M059J (cell line): ENCODE measurements at regions not wholly inside any gene's neighbourhood (a gene's known extent, or its start where the extent isn't known, plus 50 kb on each side); places are given as distances from the start of the nearest gene placed in this dataset.

ENCODE experiments used
- DNase-seq: peaks from one replicate; pipeline ENCODE4 v3.0.0-alpha.2; 2012; ENCODE audit warnings: low read depth

- DNase-seq, result no peak
Observed at GRCh38 chr11:112400476-112401014, 139.9 kb upstream of the PLET1 start.

DNA sequence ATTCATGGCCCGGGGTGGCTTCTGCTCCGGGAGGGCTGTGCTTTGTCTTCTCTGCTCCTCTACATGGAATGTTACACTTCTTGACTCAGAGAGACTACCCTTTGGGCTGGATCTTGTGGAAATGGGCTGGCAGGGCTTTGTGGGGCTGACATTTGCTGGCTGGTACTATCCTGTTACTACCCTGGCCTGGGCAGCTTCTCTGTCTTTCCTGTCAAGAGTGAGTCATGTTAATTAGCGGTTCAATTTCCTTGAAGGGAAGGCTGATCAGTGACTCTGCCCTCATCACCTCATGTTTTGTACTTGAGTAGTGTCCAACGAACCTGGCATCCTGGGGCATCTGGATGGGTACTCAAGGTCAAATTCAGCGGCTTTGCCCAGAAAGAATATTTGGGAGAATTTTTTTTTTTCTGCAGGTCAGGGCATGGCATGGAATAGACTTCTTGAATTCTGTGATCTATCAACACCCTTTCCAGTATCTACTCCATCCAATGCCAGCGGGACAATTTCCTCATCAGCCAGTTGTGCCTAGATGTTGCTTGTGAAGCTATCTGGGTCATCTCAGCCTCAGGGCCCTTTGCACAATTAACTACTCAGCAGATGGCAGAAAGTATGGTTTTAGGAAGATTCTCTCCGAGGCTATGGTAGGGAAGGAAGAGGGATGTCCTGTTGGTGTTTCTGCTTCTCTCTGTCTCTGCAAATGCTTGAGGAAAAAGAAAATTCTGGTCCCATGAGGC is 140.5 kb upstream of the PLET1 start:
- DNase-seq, result peak; percentile 52

GRCh38 chr11:112403432-112403831 is 142.8 kb upstream of the PLET1 start:
- no peak for DNase-seq

DNA sequence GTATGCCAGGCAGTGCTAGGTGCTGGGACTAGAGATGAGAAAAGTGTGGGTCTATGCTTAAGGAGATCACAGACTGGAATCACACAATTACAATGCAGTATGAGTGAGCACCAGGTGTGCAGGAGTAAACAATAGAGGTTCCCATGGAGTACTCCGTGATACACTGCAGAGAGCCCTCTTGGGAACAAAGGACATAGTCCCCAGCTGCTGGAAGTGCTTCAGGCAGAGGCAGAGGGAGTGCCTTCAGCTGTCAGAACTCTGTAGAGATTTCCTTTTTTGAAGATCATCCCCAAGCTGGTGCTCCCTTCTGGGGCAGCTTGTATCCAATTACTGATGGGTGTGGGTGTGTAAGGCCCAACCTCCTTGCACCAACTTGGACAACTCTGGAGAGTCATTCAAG is 143.5 kb upstream of the PLET1 start:
- DNase-seq, result no peak

DNA sequence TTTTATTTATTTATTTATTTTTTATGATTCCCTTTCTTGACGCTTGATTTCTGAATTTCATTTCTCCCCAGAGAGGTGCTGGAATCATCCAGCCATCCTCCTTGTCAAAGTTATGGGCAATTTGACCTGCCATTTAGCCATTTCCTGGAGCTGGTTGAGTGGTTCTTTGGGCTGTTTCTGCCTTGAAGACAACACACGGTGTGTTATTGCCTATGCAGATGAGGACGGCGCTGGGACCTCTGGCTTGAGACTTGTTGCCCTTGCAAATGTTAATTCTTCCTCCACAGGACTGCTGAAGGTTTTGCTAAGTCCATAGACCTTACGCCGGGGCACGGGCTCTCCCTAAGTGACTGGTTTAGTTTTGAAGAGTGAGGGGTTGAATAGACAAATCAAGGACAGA is 147.9 kb upstream of the PLET1 start:
- DNase-seq, result no peak

- no peak for DNase-seq
Observed at GRCh38 chr11:112410325-112410724, 149.7 kb upstream of the PLET1 start.

GRCh38 chr11:112412383-112412782 is 151.7 kb upstream of the PLET1 start:
- DNase-seq, result no peak

DNA sequence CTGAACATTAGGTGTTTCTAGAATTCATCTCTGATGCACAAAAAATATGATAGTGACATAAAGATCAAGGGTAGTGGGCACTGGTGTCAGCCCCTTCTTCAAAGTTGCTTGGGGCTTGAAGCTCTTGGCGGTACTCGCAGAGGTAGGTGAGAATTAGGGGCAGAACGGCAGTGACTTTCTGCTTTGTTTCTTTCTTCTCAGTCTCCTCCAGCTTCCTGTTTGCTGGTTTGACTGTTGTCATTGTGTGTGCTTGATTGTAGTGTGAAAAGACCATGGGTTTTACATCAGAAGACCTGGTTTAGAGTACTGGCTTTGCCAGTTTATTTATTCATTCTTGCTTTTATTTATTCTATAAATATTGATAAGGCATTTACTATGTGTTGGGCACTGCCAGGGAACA is 156.7 kb upstream of the PLET1 start:
- DNase-seq, result no peak

DNA sequence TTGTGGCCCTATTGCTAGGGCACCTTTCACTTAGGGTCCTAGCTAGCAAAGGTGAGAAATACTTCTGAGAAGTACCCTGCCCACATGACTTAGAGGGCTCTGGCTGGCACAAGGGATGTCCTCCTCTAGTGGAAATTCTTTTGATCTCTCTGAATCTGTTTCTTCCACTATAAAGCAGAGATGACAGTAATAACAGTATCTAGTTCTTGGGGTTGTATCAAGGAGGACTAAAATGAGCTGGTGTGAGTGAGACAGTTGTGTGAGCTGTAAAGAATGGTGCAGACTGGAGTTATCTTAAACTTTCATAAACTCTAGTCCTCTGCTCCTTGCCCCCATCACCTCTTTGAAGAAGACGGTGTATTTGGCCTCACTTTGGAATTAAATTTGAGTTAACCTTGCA is 157.8 kb upstream of the PLET1 start:
- no peak for DNase-seq

DNA sequence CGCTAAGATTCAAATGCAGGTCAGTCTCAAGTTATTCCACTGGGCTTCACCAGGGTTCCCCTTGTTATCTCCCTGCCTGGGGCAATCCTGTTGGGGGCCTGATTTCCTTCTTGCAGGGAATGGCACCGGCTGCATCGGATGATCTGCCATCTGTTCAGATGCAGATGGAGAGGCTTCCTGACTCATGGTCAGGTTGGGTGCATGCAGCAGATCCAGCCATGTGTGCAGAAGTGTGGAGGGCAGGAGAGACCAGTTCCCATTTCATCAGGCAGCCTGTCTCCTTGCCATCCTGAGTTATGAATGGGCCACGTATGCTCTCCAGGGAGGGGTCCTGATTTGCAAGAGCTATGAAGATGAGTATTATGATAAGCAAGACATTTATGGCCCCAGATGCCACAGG is 161.2 kb upstream of the PLET1 start:
- no peak for DNase-seq

- DNase-seq, result peak; percentile 18
Observed at GRCh38 chr11:112425121-112425520, 164.5 kb upstream of the PLET1 start.

GRCh38 chr11:112437096-112437495 is 176.4 kb upstream of the PLET1 start:
- no peak for DNase-seq

DNA sequence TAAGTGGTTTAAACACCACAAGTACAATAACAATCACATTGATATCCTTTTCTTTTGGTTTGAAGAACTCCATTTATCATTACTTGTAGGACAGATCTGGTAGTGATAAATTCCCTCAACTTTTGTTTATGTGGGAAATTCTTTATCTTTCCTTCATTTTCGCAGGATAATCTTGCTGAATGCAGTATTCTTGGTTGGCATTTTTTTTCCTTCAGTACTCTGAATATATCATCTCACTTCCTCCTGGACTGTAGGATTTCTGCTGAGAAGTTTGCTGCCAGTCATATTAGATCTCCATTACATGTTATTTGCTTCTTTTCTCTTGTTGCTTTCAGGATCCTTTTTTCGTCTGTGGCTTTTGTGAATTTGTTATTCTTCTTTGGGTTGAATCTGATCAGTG is 179.0 kb upstream of the PLET1 start:
- DNase-seq, result no peak

GRCh38 chr11:112440518-112440917 is 179.9 kb upstream of the PLET1 start:
- DNase-seq, result no peak

DNA sequence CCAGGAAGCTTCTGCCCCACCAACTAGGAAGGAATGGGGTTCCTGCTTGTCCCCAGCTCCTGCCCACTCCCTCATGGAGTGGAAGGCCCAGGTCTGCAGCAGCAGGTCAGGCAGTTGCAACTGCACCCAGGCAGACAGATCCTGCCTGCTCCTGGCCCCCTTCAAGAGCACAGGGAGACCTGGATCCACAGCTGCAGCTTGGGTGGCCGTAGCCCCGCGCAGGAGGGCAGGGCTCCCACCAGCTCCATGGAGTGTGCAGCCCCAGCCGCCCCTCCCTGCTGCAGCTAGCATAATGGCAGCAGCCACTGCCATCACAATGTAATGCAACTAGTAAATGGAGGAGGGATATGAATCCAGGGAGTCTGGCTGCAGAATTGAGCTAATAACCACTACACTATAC is 187.5 kb upstream of the PLET1 start:
- DNase-seq, result no peak

GRCh38 chr11:112448806-112449205 is 188.1 kb upstream of the PLET1 start:
- no peak for DNase-seq

GRCh38 chr11:112451250-112451649 is 190.6 kb upstream of the PLET1 start:
- DNase-seq, result no peak

- peak; percentile 51 for DNase-seq
Observed at GRCh38 chr11:112453601-112454577, 193.2 kb upstream of the PLET1 start.

GRCh38 chr11:112454841-112455240 is 194.2 kb upstream of the PLET1 start:
- no peak for DNase-seq

DNA sequence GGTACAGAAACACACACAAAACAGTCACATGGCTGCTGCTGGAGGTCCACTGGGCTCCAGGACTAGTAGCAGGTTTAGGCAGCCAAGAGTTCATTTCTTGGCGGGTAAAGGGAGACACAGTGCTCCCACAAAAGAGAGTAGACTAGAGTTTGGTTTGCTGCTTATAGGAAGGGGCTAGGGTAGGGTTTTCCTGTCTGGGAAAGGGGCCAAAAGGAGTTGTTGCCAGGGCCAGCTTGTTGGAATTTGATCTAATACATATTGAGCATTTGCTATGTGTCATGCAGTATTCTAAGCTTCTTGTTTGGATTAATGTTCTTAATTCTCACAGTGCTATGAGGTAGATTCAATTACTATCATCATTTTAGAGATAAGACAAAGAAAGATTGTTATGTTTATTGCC is 195.1 kb upstream of the PLET1 start:
- peak; percentile 30 for DNase-seq

DNA sequence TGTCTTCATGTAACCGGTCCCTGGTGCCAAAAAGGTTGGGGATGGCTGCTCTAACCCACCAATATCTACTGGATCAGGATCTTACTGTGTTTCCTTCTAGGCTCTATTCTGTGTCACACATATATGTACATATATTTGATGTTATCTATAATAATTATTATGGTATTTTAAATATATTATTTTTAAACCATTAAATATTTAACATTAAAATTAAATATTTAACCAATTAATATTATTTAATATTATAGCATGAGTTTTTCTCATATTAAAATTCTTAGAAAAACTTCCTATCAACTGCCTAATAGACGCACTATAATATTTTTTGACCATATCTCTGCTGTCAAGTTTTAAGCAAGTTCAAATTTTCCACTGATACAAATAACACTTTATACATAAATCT is 196.9 kb upstream of the PLET1 start:
- no peak for DNase-seq

DNA sequence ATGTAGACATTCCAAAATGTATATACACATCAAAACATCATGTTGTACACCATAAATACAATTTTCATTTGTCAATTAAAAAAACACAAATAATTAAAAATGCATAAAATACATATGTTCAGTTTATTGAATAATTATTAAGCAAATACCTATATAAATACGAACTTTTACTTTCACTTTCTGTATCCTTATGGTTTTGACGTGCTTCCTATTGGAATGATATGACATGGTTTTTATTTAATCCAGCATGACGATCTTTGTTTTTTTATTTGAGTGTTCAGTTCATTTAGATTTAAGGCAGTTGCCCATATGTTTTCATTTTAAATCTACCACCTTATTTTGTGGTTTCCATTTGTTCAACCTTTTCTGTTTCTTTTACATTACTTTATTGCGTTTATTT is 198.3 kb upstream of the PLET1 start:
- DNase-seq, result no peak

GRCh38 chr11:112460141-112460540 is 199.5 kb upstream of the PLET1 start:
- DNase-seq, result no peak
